Smooth muscle cell (in vitro differentiated cells): ENCODE measurements at regions not wholly inside any gene's neighbourhood (a gene's known extent, or its start where the extent isn't known, plus 50 kb on each side); places are given as distances from the start of the nearest gene placed in this dataset.

Experiments
- DNase-seq: peaks from one replicate; lab custom pipeline; 2025; ENCODE audit not compliant: unreplicated experiment; lab: John Stamatoyannopoulos, UW
- H2AFZ ChIP-seq: fragments of 200-600 bp; sonication (generic); 2 replicates; pipeline ENCODE4 v1.6.0; 2016; ENCODE audit warnings: antibody characterized with exemption, low read depth, mild to moderate bottlenecking
- H3F3A ChIP-seq: fragments of 200-600 bp; sonication (generic); 2 replicates; pipeline ENCODE4 v1.6.0; 2017; ENCODE audit warnings: antibody characterized with exemption, low read depth
- H3K27ac ChIP-seq: fragments of 200-600 bp; sonication (generic); 2 replicates; pipeline ENCODE4 v1.5.1; 2016; ENCODE audit warnings: low read depth, mild to moderate bottlenecking
- H3K27me3 ChIP-seq: fragments of 200-600 bp; sonication (generic); 2 replicates; pipeline ENCODE4 v1.6.1; 2016; ENCODE audit warnings: low read depth, mild to moderate bottlenecking
- H3K36me3 ChIP-seq: fragments of 200-600 bp; sonication (generic); 2 replicates; pipeline ENCODE4 v1.5.1; 2016; ENCODE audit warnings: low read depth
- H3K4me1 ChIP-seq: fragments of 200-600 bp; sonication (generic); 2 replicates; pipeline ENCODE4 v1.5.1; 2016; ENCODE audit warnings: low read depth
- H3K4me2 ChIP-seq: fragments of 200-600 bp; sonication (generic); 2 replicates; pipeline ENCODE4 v1.6.0; 2016; ENCODE audit warnings: mild to moderate bottlenecking
- H3K4me3 ChIP-seq: fragments of 200-600 bp; sonication (generic); 2 replicates; pipeline ENCODE4 v1.5.1; 2016; ENCODE audit warnings: mild to moderate bottlenecking
- H3K79me2 ChIP-seq: fragments of 200-600 bp; sonication (generic); 2 replicates; pipeline ENCODE4 v1.6.0; 2016; ENCODE audit warnings: low read depth, mild to moderate bottlenecking
- H3K9ac ChIP-seq: fragments of 200-600 bp; sonication (generic); 2 replicates; pipeline ENCODE4 v1.6.0; 2016; ENCODE audit warnings: low read depth
- H3K9me3 ChIP-seq: fragments of 200-600 bp; sonication (generic); replicated peaks from 2 replicates; pipeline ENCODE4 v1.5.1; 2016; ENCODE audit warnings: low read depth
- H4K20me1 ChIP-seq: fragments of 200-600 bp; sonication (generic); 2 replicates; pipeline ENCODE4 v1.6.0; 2016; ENCODE audit warnings: low read depth
- CTCF ChIP-seq: fragments of 200-600 bp; sonication (generic); IDR thresholded peaks from 2 replicates; pipeline ENCODE4 v1.5.1; 2017; ENCODE audit warnings: borderline replicate concordance, mild to moderate bottlenecking, antibody characterized with exemption; ENCODE audit not compliant: insufficient read depth, poor library complexity, severe bottlenecking
- WGBS: methylation state at CpG from one replicate; pipeline ENCODE4 v1.1.7; 2016; ENCODE audit warnings: low lambda C conversion rate; 5-methylcytosine and 5-hydroxymethylcytosine counted together

DNA sequence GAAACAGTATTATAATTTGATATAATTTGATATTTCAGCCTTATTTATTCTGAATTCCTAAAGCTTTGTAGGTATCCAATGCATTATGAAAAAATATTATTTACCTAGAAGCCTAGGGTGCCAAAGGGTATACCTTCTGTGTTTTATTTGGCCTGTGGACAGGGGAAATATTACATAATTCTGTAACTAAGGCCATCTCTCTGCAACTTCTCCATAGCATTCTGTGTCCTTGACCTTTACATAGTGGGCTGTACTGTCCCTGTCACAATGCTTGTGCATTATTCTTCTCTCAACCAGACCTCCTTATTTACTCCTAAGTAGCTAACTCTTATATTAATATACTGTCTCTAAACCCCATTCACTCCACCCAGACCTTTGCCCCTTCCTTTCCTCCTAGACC, 57.0 kb upstream of the RANBP6 start:
- no peaks in the 10 kb centered on the region for H3K36me3 ChIP-seq
- H3K4me1 ChIP-seq = no peaks in the 10 kb centered on the region
- H3F3A ChIP-seq = no peaks in the 10 kb centered on the region
- DNase-seq = no peak
- TF ChIP-seq CTCF = no peak
- no peak overlapping the region for H3K9ac ChIP-seq
- no peak overlapping the region for H3K4me2 ChIP-seq
- no peaks in the 10 kb centered on the region for H3K79me2 ChIP-seq
- no peak overlapping the region for H3K27ac ChIP-seq
- H3K9me3 ChIP-seq = no peaks in the 10 kb centered on the region
- H4K20me1 ChIP-seq = no peaks in the 10 kb centered on the region
- no peaks in the 10 kb centered on the region for H3K27me3 ChIP-seq
- no peak overlapping the region for H3K4me3 ChIP-seq
- no peak overlapping the region for H2AFZ ChIP-seq

- no peaks in the 10 kb centered on the region for H4K20me1 ChIP-seq
- no peak for TF ChIP-seq CTCF
- H3K4me3 ChIP-seq = no peak overlapping the region
- no peaks in the 10 kb centered on the region for H3K79me2 ChIP-seq
- no peak overlapping the region for H3K4me2 ChIP-seq
- no peaks in the 10 kb centered on the region for H3K9me3 ChIP-seq
- H3F3A ChIP-seq = no peaks in the 10 kb centered on the region
- H3K9ac ChIP-seq = no peak overlapping the region
- H3K27me3 ChIP-seq = peaks cover 4% of the 10 kb centered on the region
- no peaks in the 10 kb centered on the region for H3K4me1 ChIP-seq
- H3K36me3 ChIP-seq = no peaks in the 10 kb centered on the region
- no peak overlapping the region for H2AFZ ChIP-seq
- H3K27ac ChIP-seq = no peak overlapping the region
- DNase-seq = no peak
These were observed 53.6 kb upstream of the RANBP6 start for GRCh38 chr9:6068983-6069382.

DNA sequence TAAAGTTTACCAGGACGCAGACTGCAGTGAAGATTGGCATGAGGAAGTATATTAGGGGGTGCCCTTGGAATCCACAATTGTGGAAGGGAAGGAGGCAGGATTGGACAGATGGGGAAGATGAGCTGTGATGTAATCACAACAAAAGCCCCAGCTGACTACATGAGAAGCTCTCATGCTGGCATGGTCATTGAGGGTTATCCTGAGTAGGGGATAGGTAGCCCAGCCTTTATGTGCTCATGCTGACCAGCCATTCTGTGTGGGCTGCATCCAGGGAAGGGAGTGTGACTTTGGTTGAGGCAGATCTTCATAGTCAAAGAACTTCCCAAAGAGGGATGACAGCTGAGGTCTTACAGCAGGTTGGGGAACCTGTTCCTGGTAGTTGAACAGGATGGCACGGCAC, 52.0 kb upstream of the RANBP6 start:
- no peaks in the 10 kb centered on the region for H3K4me1 ChIP-seq
- no peaks in the 10 kb centered on the region for H3K36me3 ChIP-seq
- no peaks in the 10 kb centered on the region for H3K79me2 ChIP-seq
- H4K20me1 ChIP-seq = no peaks in the 10 kb centered on the region
- no peak overlapping the region for H3K27ac ChIP-seq
- H2AFZ ChIP-seq = no peak overlapping the region
- H3K9ac ChIP-seq = no peak overlapping the region
- no peaks in the 10 kb centered on the region for H3K9me3 ChIP-seq
- no peaks in the 10 kb centered on the region for H3F3A ChIP-seq
- peaks cover 4% of the 10 kb centered on the region for H3K27me3 ChIP-seq
- H3K4me3 ChIP-seq = no peak overlapping the region
- H3K4me2 ChIP-seq = no peak overlapping the region
- WGBS = 96% methylated on average over 2 of the region's 2 CpGs
- no peak for TF ChIP-seq CTCF
- no peak for DNase-seq
